KOPT-K1 (cell line): ENCODE measurements at regions not wholly inside any gene's neighbourhood (a gene's known extent, or its start where the extent isn't known, plus 50 kb on each side); places are given as distances from the start of the nearest gene placed in this dataset.

Experiments
- H3K27ac ChIP-seq: fragments of 200-600 bp; sonication (generic); 2 replicates; pipeline ENCODE4 v1.5.1; 2016; ENCODE audit warnings: antibody characterized with exemption, mild to moderate bottlenecking, low read depth, low read length; ENCODE audit not compliant: poor library complexity, severe bottlenecking
- H3K36me3 ChIP-seq: fragments of 200-600 bp; sonication (generic); 2 replicates; pipeline ENCODE4 v1.5.1; 2017; ENCODE audit warnings: antibody characterized with exemption, mild to moderate bottlenecking, low read length, moderate library complexity; ENCODE audit not compliant: insufficient read depth
- H3K9me3 ChIP-seq: fragments of 200-600 bp; sonication (generic); 2 replicates; pipeline ENCODE4 v1.5.1; 2017; ENCODE audit warnings: antibody characterized with exemption, low read length, mild to moderate bottlenecking; ENCODE audit not compliant: insufficient read depth, poor library complexity, severe bottlenecking

DNA sequence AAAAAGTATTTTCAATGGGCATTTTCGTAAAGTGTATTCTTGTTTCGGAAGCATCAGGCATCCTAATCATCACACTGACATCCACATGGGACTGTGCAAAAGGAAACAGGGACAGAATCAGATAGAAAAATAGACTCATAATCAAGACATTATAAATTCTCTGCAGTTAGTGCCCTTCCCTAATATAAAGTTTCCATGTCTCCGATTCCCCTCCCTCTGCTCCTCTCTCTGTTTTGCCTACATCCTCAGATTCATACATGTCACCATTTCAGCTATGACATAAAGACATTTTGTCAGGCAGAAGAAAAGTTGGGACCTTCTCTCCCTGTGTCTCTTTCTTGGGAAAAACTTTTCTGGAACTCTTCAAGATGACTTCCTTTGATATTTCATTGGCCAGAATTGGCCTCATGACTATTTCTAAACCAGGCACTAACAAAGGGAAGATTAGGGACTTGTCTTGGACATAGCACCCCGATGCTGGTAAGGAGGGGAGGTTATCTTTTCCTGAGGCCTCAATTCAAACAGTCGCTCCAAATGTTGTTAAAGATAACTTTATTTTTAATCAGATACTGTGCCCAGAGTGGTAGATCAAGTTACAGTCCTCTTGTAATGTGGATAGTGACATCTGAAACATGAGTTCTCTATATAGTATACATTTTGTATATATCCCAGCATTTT is 212.1 kb upstream of the BTG1 start:
- Histone ChIP-seq H3K9me3 (peaks cover 50% of the 10 kb centered on the region), H3K36me3 (no peaks in the 10 kb centered on the region), H3K27ac (no peak overlapping the region)

DNA sequence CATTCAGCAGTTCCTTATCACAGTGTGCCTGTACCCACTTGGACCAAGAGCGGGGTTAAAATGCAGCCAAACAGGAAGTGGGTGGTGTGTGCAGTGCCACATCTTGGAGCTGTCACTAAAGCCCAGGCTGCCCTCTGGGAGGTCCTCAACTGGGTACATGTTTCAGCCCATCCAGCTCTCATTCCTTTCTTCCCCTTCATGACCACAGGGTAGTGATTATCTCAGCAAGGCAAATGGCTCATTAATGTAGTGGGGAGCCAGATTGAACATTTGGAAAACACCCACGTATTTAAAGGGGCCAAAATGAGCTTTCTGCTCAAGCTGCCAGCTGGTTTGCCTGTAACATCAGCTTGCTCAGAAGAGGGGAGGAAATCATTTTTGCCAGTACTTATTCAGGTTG is 210.8 kb upstream of the BTG1 start:
- H3K27ac ChIP-seq: peak overlapping the region; percentile 9
- H3K36me3 ChIP-seq: no peaks in the 10 kb centered on the region
- H3K9me3 ChIP-seq: peaks cover 42% of the 10 kb centered on the region

DNA sequence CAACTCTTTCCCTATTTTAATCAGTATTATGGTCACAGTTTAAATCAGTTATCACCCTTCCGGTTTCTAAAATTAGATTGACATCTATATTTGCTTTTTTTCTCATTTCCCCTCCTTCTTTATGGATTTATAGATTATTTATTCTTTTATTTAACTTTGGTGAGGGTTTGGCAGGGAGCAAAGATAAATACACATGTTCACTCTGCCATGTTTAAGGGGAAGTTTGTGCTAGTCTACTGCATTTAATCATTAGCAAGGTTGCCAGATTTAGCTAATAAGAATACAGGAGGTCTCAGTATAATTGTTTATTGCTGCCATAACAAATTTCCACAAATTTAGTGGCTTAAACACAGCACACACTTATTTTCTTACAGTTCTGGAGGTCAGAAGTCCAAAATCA is 204.0 kb upstream of the BTG1 start:
- H3K36me3 ChIP-seq: no peaks in the 10 kb centered on the region
- no peak overlapping the region for H3K27ac ChIP-seq
- H3K9me3 ChIP-seq: peaks cover 11% of the 10 kb centered on the region

DNA sequence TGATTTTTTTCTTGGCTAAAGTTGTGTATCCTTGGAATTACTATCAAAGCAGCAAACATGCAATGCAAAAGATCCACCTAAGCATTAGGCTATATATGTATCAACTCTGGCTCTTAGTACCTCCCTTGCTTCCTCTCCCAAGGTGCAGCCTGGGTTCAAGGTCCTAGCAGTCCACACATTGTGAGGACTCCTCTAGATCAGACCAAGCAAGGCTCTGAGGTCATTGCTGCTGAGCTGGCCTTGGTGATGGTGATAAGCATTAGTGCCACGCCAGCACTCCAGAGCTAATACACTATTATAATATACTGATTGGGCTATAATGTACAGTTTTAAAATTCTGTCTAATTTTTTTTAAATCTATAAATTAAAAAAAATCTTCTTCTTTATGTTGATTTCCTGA is 196.9 kb upstream of the BTG1 start:
- H3K9me3 ChIP-seq: peaks cover 11% of the 10 kb centered on the region
- no peaks in the 10 kb centered on the region for H3K36me3 ChIP-seq

DNA sequence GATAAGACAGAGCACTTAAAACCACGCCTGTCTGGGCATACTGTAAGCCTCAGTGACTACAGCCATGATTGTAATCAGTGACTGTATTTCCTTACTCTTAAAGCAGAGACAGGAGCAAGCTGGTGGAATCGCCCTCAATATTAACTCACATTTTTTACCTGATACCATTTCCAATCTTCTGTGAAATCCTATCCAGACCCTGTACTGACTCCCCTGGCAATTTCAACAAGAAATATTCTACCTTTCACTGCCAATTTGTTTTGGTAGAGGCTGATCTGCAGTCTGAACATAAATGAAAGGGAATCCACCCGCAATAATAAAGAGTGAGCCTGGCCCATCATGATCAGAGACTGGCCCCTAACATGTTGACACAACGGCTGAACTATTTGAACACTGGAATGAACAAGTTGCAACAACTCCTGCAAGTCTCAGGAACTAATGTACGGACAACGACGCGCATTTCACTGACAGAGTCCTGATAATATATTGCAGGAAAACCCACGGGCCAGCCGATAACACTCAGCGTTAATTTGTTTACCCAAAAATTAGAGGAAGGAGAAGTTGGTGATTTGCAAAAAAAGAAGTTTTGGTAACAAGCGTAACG is 195.5 kb upstream of the BTG1 start:
- no peaks in the 10 kb centered on the region for H3K36me3 ChIP-seq
- no peak overlapping the region for H3K27ac ChIP-seq
- peaks cover 11% of the 10 kb centered on the region for H3K9me3 ChIP-seq

More for the DNA sequence above, 196.9 kb upstream of the BTG1 start:
- H3K27ac ChIP-seq: no peak overlapping the region

DNA sequence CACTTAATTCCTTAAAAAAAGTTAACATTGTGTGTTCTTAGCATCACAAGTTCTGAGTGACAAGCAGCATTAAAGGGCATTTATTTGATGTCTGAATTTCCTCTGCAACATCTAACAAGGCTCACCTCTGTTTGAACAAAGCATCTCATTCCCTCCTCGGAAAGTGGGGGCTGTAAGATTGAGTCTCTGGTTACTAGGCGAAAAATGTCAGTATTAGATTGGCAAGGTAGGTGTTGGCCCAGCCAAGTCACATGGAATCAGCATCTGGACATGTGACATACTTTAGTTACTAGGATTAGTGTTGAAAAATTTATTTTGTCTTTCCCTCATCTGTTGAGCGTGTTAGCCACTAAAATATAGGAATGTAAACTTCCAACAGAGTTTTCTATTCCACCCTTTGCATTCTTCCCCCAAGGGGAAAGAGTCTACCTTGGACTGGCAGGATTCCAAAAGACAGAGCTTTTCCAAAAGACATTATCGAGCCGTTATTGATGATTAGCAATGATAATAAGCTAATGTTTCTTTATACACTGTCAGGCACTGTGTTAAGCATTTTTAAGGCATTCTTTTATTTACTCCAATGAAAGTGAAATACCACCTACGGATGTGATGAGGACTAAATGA is 194.9 kb upstream of the BTG1 start:
- Histone ChIP-seq H3K27ac (no peak overlapping the region), H3K36me3 (no peaks in the 10 kb centered on the region)

DNA sequence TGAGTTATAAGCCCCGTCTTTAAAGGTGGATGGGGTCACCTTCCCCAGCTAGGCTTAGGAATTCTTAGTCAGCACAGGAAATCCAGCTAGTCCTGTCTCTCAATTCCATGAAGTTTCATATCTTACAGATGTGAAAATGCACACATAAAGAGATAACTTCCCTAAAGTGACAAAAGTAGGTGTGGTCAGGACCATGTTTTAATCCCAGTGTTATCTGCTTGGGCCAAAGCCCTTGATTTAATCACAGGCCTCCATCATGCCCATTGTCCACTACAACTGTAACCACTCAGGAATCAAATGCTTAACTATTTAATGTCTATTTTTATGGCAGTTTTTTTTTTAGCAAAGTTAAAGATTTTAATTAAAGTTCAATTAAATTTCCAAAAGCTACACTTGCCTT is 194.4 kb upstream of the BTG1 start:
- no peaks in the 10 kb centered on the region for H3K36me3 ChIP-seq
- H3K27ac ChIP-seq: no peak overlapping the region
- peaks cover 2% of the 10 kb centered on the region for H3K9me3 ChIP-seq

More for the DNA sequence above, 194.9 kb upstream of the BTG1 start:
- peaks cover 8% of the 10 kb centered on the region for H3K9me3 ChIP-seq

DNA sequence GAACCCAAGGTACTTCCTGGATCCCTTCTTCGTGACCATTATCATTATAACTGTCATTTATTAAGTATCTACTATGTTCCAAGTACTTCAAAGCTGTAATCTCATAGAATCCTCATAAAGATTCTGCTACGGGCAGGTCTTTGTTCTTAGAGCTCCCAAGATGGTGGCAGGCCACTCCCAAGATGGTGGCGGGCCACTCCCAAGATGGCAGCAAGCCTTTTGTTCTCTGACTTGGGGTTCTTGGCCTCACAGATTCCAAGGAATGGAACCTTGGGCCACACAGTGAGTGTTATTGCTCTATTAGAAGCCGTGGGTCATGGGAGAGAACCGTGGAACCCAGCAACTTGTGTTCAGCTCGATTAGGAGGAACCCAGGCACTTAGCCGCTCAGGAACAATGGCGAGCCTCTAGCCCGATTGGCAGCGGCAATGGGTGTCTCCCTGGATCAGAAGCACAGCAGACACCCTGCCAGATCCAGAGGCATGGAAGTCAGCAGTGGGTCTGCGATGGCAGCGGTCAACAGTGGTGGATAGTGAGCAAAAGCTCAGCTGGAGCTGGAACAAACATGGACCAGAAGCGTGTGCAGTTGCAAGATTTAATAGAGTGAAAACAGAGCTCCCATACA is 193.7 kb upstream of the BTG1 start:
- Histone ChIP-seq H3K27ac (no peak overlapping the region), H3K9me3 (no peaks in the 10 kb centered on the region), H3K36me3 (no peaks in the 10 kb centered on the region)

DNA sequence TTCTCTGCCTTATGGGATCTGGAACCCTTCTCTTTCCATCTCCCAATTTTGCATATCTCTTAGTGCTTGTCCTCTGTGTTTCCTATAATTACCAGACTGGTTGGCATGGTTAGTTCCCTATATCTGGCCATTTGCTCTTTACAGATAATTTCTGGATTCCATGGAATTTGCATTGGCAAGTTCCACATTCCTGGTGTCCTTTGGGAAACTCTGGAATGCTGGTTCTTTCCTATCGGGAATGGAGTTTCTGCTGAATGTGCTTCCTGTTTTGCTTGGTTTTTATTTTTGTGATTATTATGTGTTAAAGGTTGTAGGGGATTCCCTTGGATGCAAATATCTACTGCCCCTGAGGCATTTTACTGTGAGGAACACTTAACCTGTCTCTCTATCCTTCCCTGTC is 193.0 kb upstream of the BTG1 start:
- Histone ChIP-seq H3K36me3 (no peaks in the 10 kb centered on the region), H3K27ac (no peak overlapping the region), H3K9me3 (no peaks in the 10 kb centered on the region)

DNA sequence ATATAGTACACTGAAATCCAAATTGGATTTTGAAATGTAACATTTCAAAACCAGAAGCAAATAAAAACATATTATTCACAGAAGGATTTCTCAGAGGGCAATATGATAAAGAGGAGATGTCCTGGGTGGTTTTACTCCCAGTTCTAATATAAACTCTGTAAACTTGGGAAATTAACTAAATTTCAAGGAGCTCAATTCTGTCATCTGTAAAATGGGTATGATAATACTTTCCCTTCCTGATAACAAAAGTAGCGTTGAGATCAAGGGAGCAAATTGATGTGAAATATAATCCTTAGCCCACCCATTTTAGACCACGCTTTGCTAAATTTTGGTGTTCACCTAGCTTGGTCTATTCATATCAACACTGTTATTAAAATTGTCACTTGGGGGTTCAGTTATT is 192.5 kb upstream of the BTG1 start:
- H3K27ac ChIP-seq: no peak overlapping the region
- no peaks in the 10 kb centered on the region for H3K36me3 ChIP-seq
- H3K9me3 ChIP-seq: no peaks in the 10 kb centered on the region

DNA sequence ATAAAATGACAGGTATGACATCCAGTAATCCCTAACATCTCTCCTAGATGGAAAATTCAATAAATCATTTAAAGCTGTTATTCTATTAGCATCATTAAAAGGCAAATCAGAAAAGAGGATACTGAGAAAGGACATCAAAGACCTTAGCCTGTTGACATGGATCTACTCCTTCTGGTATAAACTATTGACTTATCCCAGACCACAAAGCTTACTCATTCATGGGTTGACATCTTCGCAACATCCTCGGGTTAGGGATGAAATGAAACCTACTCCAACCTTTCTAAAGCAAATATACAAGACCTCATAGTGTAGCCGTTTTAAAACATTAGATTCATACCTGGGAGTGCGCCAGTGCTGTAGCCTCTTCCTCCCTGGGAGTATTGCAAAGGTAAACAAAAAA is 191.5 kb upstream of the BTG1 start:
- H3K27ac ChIP-seq: no peak overlapping the region
- H3K36me3 ChIP-seq: no peaks in the 10 kb centered on the region
- no peaks in the 10 kb centered on the region for H3K9me3 ChIP-seq

DNA sequence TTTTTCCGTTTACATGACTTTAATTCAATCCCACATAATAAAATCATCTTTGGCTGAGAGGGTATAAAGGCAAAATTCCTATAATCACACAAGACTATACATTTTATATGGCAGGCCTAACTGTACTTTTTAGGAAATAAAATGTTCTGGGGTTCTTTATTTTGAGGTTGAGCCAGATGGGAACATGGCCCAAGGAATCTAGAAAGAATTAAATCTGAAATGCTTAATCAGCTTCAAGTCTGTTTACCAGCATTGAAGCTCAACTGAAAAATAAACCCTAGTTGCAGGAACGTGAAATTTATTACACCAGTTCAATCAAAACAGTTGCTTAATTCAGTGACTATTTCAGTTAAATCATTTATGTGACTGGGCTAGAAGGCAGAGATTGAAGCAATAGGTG is 191.0 kb upstream of the BTG1 start:
- H3K27ac ChIP-seq: no peak overlapping the region
- no peaks in the 10 kb centered on the region for H3K36me3 ChIP-seq
- H3K9me3 ChIP-seq: no peaks in the 10 kb centered on the region

DNA sequence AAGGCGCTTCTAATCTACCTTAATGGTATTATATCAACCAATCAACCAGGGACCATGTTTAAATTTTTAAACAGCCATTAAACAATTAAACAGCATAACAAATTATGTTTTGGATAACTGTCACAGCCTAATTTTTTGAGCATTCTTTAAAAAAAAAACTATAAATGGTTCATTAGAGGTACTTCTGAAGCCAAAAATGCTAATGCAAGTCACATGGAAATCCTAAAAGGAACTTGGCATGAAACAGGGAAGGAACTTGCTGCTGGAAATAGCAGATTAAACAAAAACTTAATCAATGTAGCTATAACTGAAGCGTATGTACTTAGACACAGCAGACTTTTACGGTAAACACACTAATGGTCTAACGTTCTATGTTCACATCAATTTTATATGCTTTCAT is 190.2 kb upstream of the BTG1 start:
- Histone ChIP-seq H3K27ac (no peak overlapping the region), H3K9me3 (no peaks in the 10 kb centered on the region), H3K36me3 (no peaks in the 10 kb centered on the region)

DNA sequence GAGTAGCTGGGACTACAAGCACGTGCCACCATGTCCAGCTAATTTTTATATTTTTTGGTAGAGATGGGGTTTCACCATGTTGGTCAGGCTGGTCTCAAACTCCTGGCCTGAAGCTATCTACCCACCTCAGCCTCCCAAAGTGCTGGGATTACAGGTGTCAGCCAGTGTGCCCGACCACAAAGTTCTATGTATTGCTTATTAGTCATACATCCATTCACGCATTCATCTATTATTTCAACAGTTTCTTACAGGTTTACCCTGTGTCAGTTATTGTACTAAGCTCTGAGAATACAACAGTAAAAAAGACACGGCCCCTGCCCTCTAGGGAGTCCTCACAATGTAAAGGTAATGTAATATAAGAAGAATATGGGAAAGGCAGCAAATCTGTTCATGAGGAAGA is 188.9 kb upstream of the BTG1 start:
- Histone ChIP-seq H3K9me3 (no peaks in the 10 kb centered on the region), H3K27ac (no peak overlapping the region), H3K36me3 (no peaks in the 10 kb centered on the region)

DNA sequence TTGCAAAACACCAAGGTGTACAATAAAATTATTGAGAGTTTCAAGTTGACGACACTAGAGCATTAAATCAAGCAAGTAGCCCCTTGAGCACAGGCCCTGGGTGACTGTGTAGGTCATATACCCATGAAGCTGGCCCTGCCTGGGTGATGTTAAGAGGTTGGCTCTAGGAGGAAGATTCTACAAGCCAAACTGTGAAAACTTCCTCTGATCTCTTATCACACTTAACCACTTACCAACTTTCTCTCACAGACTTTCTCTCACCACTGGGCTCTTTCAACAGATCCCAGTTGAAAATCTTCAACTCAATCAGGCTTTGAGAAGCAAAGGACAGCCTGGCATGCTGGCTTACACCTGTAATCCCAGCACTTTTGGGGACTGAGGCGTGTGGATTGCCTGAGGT is 186.9 kb upstream of the BTG1 start:
- H3K36me3 ChIP-seq: no peaks in the 10 kb centered on the region

More for the DNA sequence above, 186.9 kb upstream of the BTG1 start:
- Histone ChIP-seq H3K27ac (peak overlapping the region; percentile 11), H3K9me3 (no peaks in the 10 kb centered on the region)
